ENCODE measurements at regions not wholly inside any gene's neighbourhood (a gene's known extent, or its start where the extent isn't known, plus 50 kb on each side); places are given as distances from the start of the nearest gene placed in this dataset.
A peak's percentile ranks its signal among the peaks of the same experiment; 100 is the strongest.

DNA sequence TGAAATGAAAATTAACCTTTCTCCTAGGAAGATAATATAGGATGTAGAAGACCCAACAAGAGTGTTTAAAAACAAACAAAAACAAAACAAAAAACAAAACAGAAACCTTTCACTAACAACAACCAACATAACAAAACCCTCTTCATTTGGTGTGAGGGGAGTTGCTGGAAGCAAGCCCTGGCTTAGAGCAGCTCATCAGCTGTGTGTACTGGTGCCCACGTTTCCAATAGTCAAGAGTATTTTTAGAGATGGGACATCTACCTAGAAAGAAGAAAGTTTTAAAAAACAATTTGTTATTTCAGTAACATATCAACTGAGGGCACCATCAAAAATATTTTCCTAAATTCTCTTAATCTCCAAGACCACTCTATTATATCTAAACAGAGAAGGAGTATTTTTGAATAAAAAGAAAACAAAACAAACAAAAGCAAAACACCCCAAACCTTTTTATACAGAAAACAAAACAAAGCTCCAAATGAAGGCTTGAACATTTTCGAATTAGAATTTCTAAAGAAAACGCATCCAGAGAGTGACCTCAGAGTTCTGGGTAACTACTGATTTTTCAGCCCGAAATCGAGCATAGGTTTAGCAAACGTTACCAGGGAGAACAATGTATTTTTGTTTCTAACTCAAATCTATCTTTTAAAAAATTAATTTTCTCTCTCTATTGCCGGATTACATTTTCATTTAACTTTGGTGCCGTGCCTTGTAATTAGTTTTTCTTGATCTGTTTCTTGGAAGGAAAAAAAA is 134.6 kb downstream of the INSIG2 start:
- Histone ChIP-seq H3K36me3 (ENCODE audit: insufficient read depth, low read length, poor library complexity, severe bottlenecking) (no peaks in the 10 kb centered on the region), H3K9me3 (ENCODE audit: low read depth, low read length, poor library complexity, severe bottlenecking) (no peaks in the 10 kb centered on the region), H3K4me3 (ENCODE audit: low read depth, low read length, poor library complexity, severe bottlenecking) (peak overlapping the region; percentile 41), H3K27ac (ENCODE audit: low read depth, low read length, poor library complexity, severe bottlenecking) (no peak overlapping the region), H3K4me1 (ENCODE audit: insufficient read depth, low read length, poor library complexity, severe bottlenecking) (peaks cover 19% of the 10 kb centered on the region), H3K27me3 (replicated peaks; ENCODE audit: insufficient read depth, low read depth, low read length, poor library complexity) (peaks cover 6% of the 10 kb centered on the region)
- POLR2A ChIA-PET (ENCODE audit: low non-redundant PET), result no interaction called here
- DNase-seq (ENCODE audit: low spot score), result no peak
- intact Hi-C loops (cut with micrococcal nuclease; ENCODE audit: unreplicated experiment), result loop anchor here (2.0 kb wide), 1 partner anchor 632 kb away; no protein-coding TSS in a partner anchor
- TF ChIP-seq, protein P1, sequence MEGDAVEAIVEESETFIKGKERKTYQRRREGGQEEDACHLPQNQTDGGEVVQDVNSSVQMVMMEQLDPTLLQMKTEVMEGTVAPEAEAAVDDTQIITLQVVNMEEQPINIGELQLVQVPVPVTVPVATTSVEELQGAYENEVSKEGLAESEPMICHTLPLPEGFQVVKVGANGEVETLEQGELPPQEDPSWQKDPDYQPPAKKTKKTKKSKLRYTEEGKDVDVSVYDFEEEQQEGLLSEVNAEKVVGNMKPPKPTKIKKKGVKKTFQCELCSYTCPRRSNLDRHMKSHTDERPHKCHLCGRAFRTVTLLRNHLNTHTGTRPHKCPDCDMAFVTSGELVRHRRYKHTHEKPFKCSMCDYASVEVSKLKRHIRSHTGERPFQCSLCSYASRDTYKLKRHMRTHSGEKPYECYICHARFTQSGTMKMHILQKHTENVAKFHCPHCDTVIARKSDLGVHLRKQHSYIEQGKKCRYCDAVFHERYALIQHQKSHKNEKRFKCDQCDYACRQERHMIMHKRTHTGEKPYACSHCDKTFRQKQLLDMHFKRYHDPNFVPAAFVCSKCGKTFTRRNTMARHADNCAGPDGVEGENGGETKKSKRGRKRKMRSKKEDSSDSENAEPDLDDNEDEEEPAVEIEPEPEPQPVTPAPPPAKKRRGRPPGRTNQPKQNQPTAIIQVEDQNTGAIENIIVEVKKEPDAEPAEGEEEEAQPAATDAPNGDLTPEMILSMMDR (conservative IDR thresholded peaks at IDR 0.05; ENCODE audit: low read depth, low read length), result no peak
- no peak for TF ChIP-seq EZH2 (IDR thresholded peaks at IDR 0.05; ENCODE audit: borderline replicate concordance, low read depth, low read length, poor library complexity, severe bottlenecking)
- CTCF ChIA-PET, result no interaction called here
- BruUV-seq (replicated peaks), result no TSS peak

DNA sequence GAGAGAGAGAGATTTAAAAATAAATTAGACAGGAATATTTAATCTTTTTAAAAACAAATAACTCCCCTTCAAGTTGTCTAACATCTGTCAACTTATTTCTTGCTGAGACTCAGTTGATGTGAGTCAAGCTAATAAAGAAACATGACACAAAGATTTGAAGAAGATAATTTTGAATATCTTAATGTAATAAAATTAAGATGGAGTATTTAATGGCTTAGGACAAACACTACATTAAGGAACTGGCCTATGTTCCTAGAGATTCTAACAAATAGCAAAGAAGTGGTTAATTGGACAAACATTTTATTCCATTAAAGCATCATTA is 134.0 kb downstream of the INSIG2 start:
- no peak overlapping the region for H3K4me3 ChIP-seq (ENCODE audit: low read depth, low read length, poor library complexity, severe bottlenecking)
- POLR2A ChIA-PET (ENCODE audit: low non-redundant PET), result no interaction called here
- no peaks in the 10 kb centered on the region for H3K36me3 ChIP-seq (ENCODE audit: insufficient read depth, low read length, poor library complexity, severe bottlenecking)
- no peak overlapping the region for H3K27ac ChIP-seq (ENCODE audit: low read depth, low read length, poor library complexity, severe bottlenecking)
- intact Hi-C loops (cut with micrococcal nuclease; ENCODE audit: unreplicated experiment), result loop anchor here (2.0 kb wide), 1 partner anchor 633 kb away; no protein-coding TSS in a partner anchor
- peaks cover 10% of the 10 kb centered on the region for H3K27me3 ChIP-seq (replicated peaks; ENCODE audit: insufficient read depth, low read depth, low read length, poor library complexity)
- no peak for TF ChIP-seq EZH2 (IDR thresholded peaks at IDR 0.05; ENCODE audit: borderline replicate concordance, low read depth, low read length, poor library complexity, severe bottlenecking)
- TF ChIP-seq, protein P1 (conservative IDR thresholded peaks at IDR 0.05; ENCODE audit: low read depth, low read length), result no peak
- no TSS peak for BruUV-seq (replicated peaks)
- DNase-seq (ENCODE audit: low spot score), result no peak
- H3K9me3 ChIP-seq (ENCODE audit: low read depth, low read length, poor library complexity, severe bottlenecking), result no peaks in the 10 kb centered on the region
- peaks cover 19% of the 10 kb centered on the region for H3K4me1 ChIP-seq (ENCODE audit: insufficient read depth, low read length, poor library complexity, severe bottlenecking)
- CTCF ChIA-PET, result interaction anchor here (1.1 kb wide), 1 partner anchor 633 kb away, joined by 4 read pairs; no protein-coding TSS in a partner anchor

DNA sequence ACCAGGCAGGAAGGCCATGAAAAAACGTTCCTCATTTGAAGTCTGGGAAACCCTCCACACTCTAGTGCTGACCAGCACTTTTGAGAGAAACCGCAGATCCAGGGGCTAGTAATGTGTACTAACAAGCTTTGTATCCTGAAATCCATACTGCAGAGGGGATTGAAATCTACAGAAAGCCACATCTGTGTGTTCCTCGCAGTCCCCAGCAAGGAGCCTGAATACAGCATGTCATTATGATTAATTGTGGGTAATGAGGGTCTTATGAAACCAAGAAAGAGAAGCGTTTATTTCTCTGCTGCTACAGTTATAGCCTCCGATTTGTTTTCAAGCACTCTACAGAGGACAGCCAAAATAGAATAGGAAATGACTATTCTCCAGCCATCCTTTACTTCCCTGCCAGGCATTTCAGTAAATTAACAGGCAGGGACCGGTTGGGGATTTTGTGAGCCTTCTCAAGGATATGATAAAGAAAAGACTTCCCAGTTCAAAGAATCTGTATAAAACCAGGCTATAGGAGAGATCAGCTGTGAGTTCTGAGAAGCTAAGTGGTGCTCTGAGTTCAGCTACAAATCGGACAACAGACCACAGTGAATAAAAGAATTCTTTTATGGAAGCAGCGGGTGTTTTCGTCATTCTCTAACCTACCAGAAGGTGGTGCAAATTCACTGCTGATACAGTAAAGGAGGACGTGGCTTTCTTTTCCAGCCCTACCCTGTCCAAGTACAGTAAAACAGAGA is 133.4 kb downstream of the INSIG2 start:
- ChIA-PET POLR2A (ENCODE audit: low non-redundant PET) (no interaction called here), CTCF (interaction anchor here (0.6 to 1.1 kb wide), 2 partner anchors 634 to 946 kb away, joined by 3 to 4 read pairs; no protein-coding TSS in a partner anchor)
- no peak for TF ChIP-seq EZH2 (IDR thresholded peaks at IDR 0.05; ENCODE audit: borderline replicate concordance, low read depth, low read length, poor library complexity, severe bottlenecking)
- TF ChIP-seq, protein P1 (conservative IDR thresholded peaks at IDR 0.05; ENCODE audit: low read depth, low read length), result peak; percentile 77
- Histone ChIP-seq H3K36me3 (ENCODE audit: insufficient read depth, low read length, poor library complexity, severe bottlenecking) (no peaks in the 10 kb centered on the region), H3K9me3 (ENCODE audit: low read depth, low read length, poor library complexity, severe bottlenecking) (no peaks in the 10 kb centered on the region), H3K4me1 (ENCODE audit: insufficient read depth, low read length, poor library complexity, severe bottlenecking) (peaks cover 19% of the 10 kb centered on the region), H3K4me3 (ENCODE audit: low read depth, low read length, poor library complexity, severe bottlenecking) (no peak overlapping the region), H3K27ac (ENCODE audit: low read depth, low read length, poor library complexity, severe bottlenecking) (no peak overlapping the region), H3K27me3 (replicated peaks; ENCODE audit: insufficient read depth, low read depth, low read length, poor library complexity) (peaks cover 13% of the 10 kb centered on the region)
- intact Hi-C loops (cut with micrococcal nuclease; ENCODE audit: unreplicated experiment), result loop anchor here (2.0 kb wide), 1 partner anchor 633 kb away; no protein-coding TSS in a partner anchor
- BruUV-seq (replicated peaks), result no TSS peak
- peak; percentile 71 for DNase-seq (ENCODE audit: low spot score)

Measured in A673 (cell line).